GM12864 (cell line): ENCODE measurements at regions not wholly inside any gene's neighbourhood (a gene's known extent, or its start where the extent isn't known, plus 50 kb on each side); places are given as distances from the start of the nearest gene placed in this dataset.
"Not testable (repeated sequence)": the region's sequence is repeated elsewhere in the genome, so short reads cannot be mapped to it uniquely, and the experiment has no call there.

Source experiments
- DNase-seq: peaks from one replicate; pipeline ENCODE4 v3.0.0-alpha.2; 2011; ENCODE audit warnings: low read depth
- H3K4me3 ChIP-seq: 2 replicates; pipeline ENCODE4 v1.5.1; 2011; ENCODE audit warnings: mild to moderate bottlenecking, low read depth, low read length, control low read depth
- TF ChIP-seq, protein P1 (sequence below): IDR thresholded peaks from 2 replicates; pipeline ENCODE4 v1.5.1; 2011; ENCODE audit warnings: low read depth, mild to moderate bottlenecking, moderate library complexity, low read length, control low read depth, inconsistent platforms; ENCODE audit errors: missing control alignments

DNA sequence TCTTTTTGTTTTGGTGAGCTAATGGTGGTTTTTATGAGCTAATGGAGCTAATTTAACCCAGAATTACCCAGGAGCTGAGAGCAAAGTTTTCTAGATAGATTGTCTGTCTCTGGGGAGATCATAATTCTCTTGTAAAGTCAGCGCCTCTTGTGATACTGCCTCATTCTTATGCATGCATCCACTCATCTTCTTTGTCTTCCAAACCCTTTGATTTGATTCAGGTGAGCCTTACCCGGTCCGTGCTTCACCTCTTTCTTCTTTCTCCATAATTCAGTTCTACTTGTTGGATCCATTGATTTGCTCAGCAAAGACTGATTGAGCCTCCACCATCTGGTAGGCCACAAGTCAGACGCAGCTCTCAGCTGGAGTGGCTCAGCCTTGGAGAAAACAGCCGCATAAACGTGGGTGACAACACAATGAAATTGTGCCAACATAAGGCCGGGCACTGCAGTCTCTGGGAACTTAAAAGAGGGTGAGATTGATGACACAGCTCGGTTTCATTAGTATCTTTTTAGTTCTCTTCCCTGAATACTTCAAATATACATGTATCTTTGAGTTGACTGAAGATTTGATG is 158.5 kb upstream of the SH3BP4 start:
- H3K4me3 ChIP-seq: no peak overlapping the region
- TF ChIP-seq, protein P1, sequence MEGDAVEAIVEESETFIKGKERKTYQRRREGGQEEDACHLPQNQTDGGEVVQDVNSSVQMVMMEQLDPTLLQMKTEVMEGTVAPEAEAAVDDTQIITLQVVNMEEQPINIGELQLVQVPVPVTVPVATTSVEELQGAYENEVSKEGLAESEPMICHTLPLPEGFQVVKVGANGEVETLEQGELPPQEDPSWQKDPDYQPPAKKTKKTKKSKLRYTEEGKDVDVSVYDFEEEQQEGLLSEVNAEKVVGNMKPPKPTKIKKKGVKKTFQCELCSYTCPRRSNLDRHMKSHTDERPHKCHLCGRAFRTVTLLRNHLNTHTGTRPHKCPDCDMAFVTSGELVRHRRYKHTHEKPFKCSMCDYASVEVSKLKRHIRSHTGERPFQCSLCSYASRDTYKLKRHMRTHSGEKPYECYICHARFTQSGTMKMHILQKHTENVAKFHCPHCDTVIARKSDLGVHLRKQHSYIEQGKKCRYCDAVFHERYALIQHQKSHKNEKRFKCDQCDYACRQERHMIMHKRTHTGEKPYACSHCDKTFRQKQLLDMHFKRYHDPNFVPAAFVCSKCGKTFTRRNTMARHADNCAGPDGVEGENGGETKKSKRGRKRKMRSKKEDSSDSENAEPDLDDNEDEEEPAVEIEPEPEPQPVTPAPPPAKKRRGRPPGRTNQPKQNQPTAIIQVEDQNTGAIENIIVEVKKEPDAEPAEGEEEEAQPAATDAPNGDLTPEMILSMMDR: no peak
- no peak for DNase-seq

DNA sequence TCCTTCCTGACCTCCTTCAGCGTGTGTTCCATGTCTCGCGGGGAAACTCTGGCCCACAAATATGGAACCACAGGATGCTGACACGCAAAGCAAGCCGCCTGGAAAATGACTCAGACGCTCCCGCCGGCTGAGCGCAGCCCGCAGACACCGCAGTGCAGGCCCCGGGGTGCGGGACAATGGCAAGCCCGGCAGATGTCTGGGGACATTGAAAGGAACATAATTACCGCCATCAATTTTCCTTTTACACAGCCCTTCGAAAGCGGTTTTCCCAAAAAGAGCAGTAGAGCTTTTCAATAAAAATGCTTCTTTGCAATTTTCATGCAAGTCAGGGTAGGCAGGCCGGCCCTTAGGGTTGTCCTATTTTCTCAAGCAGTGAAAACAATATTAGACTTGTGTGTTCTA is 159.2 kb upstream of the SH3BP4 start:
- H3K4me3 ChIP-seq: no peak overlapping the region
- TF ChIP-seq, protein P1: no peak

DNA sequence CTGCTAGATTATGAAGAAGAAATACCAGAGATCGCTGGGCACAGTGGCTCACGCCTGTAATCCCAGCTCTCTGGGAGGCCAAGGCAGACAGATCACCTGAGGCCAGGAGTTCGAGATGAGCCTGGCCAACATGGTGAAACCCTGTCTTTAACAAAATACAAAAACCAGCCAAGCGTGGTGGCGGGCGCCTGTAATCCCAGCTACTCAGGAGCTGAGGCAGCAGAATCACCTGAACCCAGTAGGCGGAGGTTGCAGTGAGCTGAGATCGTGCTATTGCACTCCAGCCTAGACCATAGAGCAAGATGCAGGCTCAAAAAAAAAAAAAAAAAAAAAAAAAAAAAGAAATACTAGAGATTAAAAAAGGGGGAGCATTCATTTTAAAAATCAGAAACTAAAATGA is 159.7 kb upstream of the SH3BP4 start:
- not testable (repeated sequence) for H3K4me3 ChIP-seq, DNase-seq

More for the DNA sequence above, 159.2 kb upstream of the SH3BP4 start:
- DNase-seq: no peak

DNA sequence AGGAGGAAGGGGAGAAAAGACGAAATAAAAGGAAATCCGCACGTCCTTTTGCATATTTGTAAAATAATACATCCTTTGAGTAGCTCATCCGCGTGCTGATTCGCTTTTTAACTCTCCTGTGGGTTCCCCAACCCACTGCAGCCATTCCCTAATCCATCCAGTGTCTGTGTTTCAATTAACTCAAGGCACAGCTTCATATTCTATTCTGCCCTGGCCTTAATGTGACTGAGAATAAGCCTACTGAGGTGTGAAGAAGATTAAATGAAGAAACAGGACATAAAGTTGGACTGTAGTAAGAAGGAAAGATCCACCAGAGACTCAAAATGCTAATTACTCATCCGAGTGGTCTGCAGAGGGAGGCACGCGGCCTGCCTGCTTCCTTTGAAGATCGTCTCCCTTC is 161.4 kb upstream of the SH3BP4 start:
- TF ChIP-seq, protein P1: no peak
- DNase-seq: no peak
- H3K4me3 ChIP-seq: no peak overlapping the region

DNA sequence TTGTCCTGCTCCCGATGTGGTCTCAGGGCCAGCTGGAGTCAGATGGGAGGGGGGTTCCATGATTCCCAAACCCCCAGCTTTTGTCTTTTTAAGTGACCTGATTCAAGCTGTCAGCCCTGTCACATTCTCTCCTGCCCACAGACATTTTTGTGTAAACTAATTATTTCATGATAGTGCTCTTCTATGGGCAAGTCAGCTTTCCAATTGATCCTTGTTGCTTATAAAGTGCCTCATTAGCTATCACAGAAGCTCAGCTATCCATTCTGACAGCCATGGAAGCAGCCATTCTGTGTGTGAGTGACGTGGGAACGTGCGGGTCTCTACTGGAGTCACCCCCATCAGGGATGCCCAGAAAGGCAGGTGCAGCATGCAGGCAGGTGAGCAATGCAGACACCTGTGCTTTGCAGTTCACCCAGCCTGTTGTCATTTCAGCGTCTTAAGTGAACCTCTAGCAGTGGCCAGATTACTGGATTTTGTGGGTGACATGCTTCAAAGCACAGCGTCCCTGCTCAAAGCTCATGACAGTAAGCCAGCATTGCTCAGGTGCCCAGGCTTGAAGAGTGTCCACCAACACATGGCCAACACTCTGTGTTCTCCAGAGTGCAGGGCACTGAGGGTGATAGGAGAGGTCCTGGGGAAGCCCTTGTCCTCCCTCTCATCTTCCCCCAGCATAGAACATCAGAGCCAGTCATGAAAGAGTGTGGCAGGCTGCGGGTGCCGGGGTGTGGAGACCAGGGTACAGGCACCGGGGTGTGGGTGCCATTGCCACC is 162.1 kb upstream of the SH3BP4 start:
- DNase-seq: no peak
- H3K4me3 ChIP-seq: no peak overlapping the region
- TF ChIP-seq, protein P1: no peak

DNA sequence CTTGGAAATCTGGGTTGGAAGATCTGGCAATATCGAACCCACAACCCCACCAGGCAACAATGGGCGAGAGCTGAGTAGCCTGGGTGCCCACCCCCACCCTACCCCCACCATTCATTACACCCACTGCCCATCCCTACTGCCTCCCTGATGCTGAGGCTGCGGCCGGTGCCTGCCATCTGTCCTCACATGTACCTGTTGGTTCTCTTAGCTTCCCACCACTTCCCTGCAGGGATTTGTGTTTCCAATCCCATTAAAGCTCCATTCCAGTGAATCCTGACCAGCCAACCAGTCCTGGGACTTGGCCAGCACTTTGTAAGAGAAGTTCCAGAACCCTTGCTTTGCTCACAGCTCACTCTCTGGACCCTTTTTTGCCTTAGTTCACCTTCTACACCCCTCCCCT is 163.0 kb upstream of the SH3BP4 start:
- TF ChIP-seq, protein P1: no peak
- H3K4me3 ChIP-seq: no peak overlapping the region
- no peak for DNase-seq

DNA sequence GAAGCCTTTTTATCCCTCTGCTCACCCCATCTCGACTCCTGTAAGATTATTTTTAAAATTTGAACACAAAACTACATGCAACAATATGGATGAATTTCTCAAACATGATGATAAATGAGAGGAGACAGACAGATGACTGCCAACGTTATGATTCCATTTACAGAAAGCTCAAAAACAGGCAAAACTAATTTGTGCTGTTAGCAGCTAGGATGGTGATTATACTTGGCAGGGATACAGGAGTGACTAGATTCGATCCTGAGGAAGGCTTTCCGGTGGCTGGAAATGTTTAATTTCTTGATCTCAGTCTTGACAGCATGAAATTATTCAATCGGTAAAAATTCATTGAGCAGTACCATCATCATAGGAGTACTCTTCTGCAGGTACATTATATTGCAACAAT is 163.4 kb upstream of the SH3BP4 start:
- TF ChIP-seq, protein P1: no peak
- H3K4me3 ChIP-seq: no peak overlapping the region
- no peak for DNase-seq
